ENCODE measurements at regions not wholly inside any gene's neighbourhood (a gene's known extent, or its start where the extent isn't known, plus 50 kb on each side); places are given as distances from the start of the nearest gene placed in this dataset.

GRCh38 chr3:180362081-180362480, 239.9 kb upstream of the TTC14 start:
- POLR2A ChIA-PET = no interaction called here
- SMC1A ChIA-PET (ENCODE audit: uncharacterized antibody, unreplicated experiment) = no interaction called here
- no peak overlapping the region for H2AFZ ChIP-seq (ENCODE audit: control insufficient read depth, low read depth, low read length)
- no TSS peak for BruUV-seq (replicated peaks)
- H3K79me2 ChIP-seq (ENCODE audit: control insufficient read depth, insufficient read depth, low read length) = no peaks in the 10 kb centered on the region
- DNase-seq (ENCODE audit: low read depth, low spot score) = no peak
- CTCF ChIA-PET = no interaction called here
- H3K27ac ChIP-seq (ENCODE audit: control insufficient read depth, insufficient read depth) = no peak overlapping the region
- TF ChIP-seq, protein P1, sequence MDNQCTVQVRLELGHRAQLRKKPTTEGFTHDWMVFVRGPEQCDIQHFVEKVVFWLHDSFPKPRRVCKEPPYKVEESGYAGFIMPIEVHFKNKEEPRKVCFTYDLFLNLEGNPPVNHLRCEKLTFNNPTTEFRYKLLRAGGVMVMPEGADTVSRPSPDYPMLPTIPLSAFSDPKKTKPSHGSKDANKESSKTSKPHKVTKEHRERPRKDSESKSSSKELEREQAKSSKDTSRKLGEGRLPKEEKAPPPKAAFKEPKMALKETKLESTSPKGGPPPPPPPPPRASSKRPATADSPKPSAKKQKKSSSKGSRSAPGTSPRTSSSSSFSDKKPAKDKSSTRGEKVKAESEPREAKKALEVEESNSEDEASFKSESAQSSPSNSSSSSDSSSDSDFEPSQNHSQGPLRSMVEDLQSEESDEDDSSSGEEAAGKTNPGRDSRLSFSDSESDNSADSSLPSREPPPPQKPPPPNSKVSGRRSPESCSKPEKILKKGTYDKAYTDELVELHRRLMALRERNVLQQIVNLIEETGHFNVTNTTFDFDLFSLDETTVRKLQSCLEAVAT (IDR thresholded peaks at IDR 0.05) = no peak
- TF ChIP-seq, protein P2, sequence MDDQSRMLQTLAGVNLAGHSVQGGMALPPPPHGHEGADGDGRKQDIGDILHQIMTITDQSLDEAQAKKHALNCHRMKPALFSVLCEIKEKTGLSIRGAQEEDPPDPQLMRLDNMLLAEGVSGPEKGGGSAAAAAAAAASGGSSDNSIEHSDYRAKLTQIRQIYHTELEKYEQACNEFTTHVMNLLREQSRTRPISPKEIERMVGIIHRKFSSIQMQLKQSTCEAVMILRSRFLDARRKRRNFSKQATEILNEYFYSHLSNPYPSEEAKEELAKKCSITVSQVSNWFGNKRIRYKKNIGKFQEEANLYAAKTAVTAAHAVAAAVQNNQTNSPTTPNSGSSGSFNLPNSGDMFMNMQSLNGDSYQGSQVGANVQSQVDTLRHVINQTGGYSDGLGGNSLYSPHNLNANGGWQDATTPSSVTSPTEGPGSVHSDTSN (IDR thresholded peaks at IDR 0.05; ENCODE audit: insufficient replicate concordance, low read depth, low read length) = no peak
- TF ChIP-seq TBL1XR1 (IDR thresholded peaks at IDR 0.05; ENCODE audit: low read depth, low read length) (no peak), ZNF384 (IDR thresholded peaks at IDR 0.05; ENCODE audit: borderline replicate concordance, low read depth, low read length) (no peak), NFYB (IDR thresholded peaks at IDR 0.05; ENCODE audit: insufficient read depth, low read depth, low read length) (no peak), NKRF (conservative IDR thresholded peaks at IDR 0.05) (no peak)
- no peaks in the 10 kb centered on the region for H3K27me3 ChIP-seq (replicated peaks in 1 of 2; ENCODE audit: control insufficient read depth in 2 of 2, insufficient read depth in 2 of 2, low read length in 1 of 2)
- in situ Hi-C loops (cut with MboI) (no loop called here), intact Hi-C loops (cut with micrococcal nuclease; ENCODE audit: unreplicated experiment) (no loop called here)
- ATAC-seq = no peak
- no peaks in the 10 kb centered on the region for H3K9me3 ChIP-seq (replicated peaks; ENCODE audit: control insufficient read depth, insufficient read depth, low read length)
- RAD21 ChIA-PET (ENCODE audit: unreplicated experiment) = no interaction called here
- H3K36me3 ChIP-seq (ENCODE audit: control insufficient read depth in 2 of 2, insufficient read depth in 2 of 2, low read length in 1 of 2) = no peaks in the 10 kb centered on the region
- FAIRE-seq = no peak
- no peaks in the 10 kb centered on the region for H3K4me1 ChIP-seq (ENCODE audit: control insufficient read depth, insufficient read depth, low read length)
- no peak overlapping the region for H3K4me3 ChIP-seq
- H4K20me1 ChIP-seq (ENCODE audit: control insufficient read depth, insufficient read depth) = no peaks in the 10 kb centered on the region
- no peak overlapping the region for H3K4me2 ChIP-seq (ENCODE audit: control insufficient read depth, insufficient read depth)
- H3K9ac ChIP-seq (ENCODE audit: control insufficient read depth, insufficient read depth, low read length) = no peak overlapping the region

All from GM12878 (cell line).